ENCODE measurements at regions not wholly inside any gene's neighbourhood (a gene's known extent, or its start where the extent isn't known, plus 50 kb on each side); places are given as distances from the start of the nearest gene placed in this dataset.

DNA sequence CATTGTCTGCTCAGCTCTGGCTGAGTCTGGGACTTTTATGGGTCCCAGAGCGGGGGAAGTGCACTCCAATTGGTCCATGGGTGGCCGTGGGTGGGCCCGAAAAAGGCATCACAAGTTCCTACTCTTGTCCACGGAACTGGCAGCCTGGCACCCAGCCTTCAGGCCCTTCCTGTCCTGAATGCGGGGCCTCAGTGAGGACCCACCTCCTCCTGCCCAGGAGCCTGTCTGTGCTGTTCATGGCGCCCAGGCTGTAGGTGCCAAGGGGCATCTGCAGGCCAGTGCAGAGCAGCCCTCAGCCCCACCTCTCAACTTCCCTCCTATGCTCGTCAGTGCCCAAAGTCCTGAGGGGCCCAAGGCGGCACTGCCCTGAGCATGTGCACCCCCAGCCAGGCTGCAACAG is 411.7 kb upstream of the KIRREL3 start:
- no TSS peak for BruUV-seq (replicated peaks)
- DNase-seq (ENCODE audit: low read depth, low spot score): no peak
- FAIRE-seq: no peak
- Histone ChIP-seq H3K36me3 (ENCODE audit: control insufficient read depth in 2 of 2, extremely low read depth in 1 of 2, insufficient read depth in 2 of 2, low read length in 2 of 2) (no peaks in the 10 kb centered on the region), H4K20me1 (replicated peaks; ENCODE audit: control insufficient read depth, extremely low read depth, insufficient read depth, low read length) (no peaks in the 10 kb centered on the region), H3K27me3 (ENCODE audit: control insufficient read depth in 2 of 2, insufficient read depth in 2 of 2, low read length in 2 of 2) (no peaks in the 10 kb centered on the region), H3K4me3 (replicated peaks in 1 of 3; ENCODE audit: insufficient read depth in 1 of 3, low read depth in 1 of 3, low read length in 3 of 3) (no peak overlapping the region), H3K9ac (replicated peaks; ENCODE audit: extremely low read depth, insufficient read depth, low read length) (no peak overlapping the region), H3K27ac (ENCODE audit: insufficient read depth, low read depth, low read length) (no peak overlapping the region), H3K4me2 (ENCODE audit: insufficient read depth, low read length) (no peak overlapping the region), H3K4me1 (ENCODE audit: control insufficient read depth, extremely low read depth, insufficient read depth, low read length) (no peaks in the 10 kb centered on the region), H2AFZ (ENCODE audit: low read depth, low read length) (no peak overlapping the region), H3K79me2 (ENCODE audit: control insufficient read depth, insufficient read depth, low read length) (no peaks in the 10 kb centered on the region), H3K9me1 (replicated peaks; ENCODE audit: control insufficient read depth, extremely low read depth, insufficient read depth, low read length) (no peaks in the 10 kb centered on the region), H3K9me3 (replicated peaks; ENCODE audit: control insufficient read depth, insufficient read depth, low read length) (no peaks in the 10 kb centered on the region)
- intact Hi-C loops (cut with micrococcal nuclease) (no loop called here), dilution Hi-C loops (cut with MboI; ENCODE audit: extremely low pct_ligation_motif_present, low sequenced_read_pairs) (no loop called here)
- TF ChIP-seq GATA2 (IDR thresholded peaks at IDR 0.05; ENCODE audit: insufficient read depth, insufficient read length, low read depth, low read length) (no peak), POLR2AphosphoS5 (IDR thresholded peaks at IDR 0.05; ENCODE audit: insufficient read depth, low read depth, low read length) (no peak), FOS (IDR thresholded peaks at IDR 0.05; ENCODE audit: borderline replicate concordance, insufficient read depth, low read length) (no peak), EZH2 (IDR thresholded peaks at IDR 0.05; ENCODE audit: borderline replicate concordance, low read depth, low read length, severe bottlenecking) (no peak), JUN (IDR thresholded peaks at IDR 0.05; ENCODE audit: borderline replicate concordance, insufficient read depth, insufficient read length, low read depth) (no peak)
- ChIA-PET CTCF (no interaction called here), POLR2A (no interaction called here)

DNA sequence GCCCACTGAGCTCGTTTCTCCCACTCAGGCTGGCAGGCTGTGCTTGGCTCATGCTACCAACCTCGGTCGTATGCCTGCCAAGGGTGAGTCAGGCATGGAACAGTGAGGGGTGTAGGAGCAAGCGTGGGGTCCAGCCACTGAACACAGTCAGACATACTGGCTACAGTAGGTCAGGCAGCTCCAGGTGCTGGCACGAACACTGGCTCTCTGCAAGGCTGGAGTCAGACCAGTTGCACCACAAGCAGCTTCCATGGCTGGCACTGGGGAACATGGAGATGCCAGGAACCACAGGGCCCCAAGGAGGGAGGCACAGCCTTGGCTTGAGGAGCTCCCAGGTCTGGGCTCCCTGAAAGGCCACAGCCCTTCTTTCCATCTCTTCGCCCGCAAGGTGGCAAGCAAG is 410.7 kb upstream of the KIRREL3 start:
- Histone ChIP-seq H3K27ac (ENCODE audit: insufficient read depth, low read depth, low read length) (no peak overlapping the region), H3K79me2 (ENCODE audit: control insufficient read depth, insufficient read depth, low read length) (no peaks in the 10 kb centered on the region), H3K9me1 (replicated peaks; ENCODE audit: control insufficient read depth, extremely low read depth, insufficient read depth, low read length) (no peaks in the 10 kb centered on the region), H3K4me1 (ENCODE audit: control insufficient read depth, extremely low read depth, insufficient read depth, low read length) (no peaks in the 10 kb centered on the region), H2AFZ (ENCODE audit: low read depth, low read length) (no peak overlapping the region), H3K4me2 (ENCODE audit: insufficient read depth, low read length) (no peak overlapping the region), H4K20me1 (replicated peaks; ENCODE audit: control insufficient read depth, extremely low read depth, insufficient read depth, low read length) (no peaks in the 10 kb centered on the region), H3K27me3 (ENCODE audit: control insufficient read depth in 2 of 2, insufficient read depth in 2 of 2, low read length in 2 of 2) (no peaks in the 10 kb centered on the region), H3K9ac (replicated peaks; ENCODE audit: extremely low read depth, insufficient read depth, low read length) (no peak overlapping the region), H3K36me3 (ENCODE audit: control insufficient read depth in 2 of 2, extremely low read depth in 1 of 2, insufficient read depth in 2 of 2, low read length in 2 of 2) (no peaks in the 10 kb centered on the region), H3K4me3 (replicated peaks in 1 of 3; ENCODE audit: insufficient read depth in 1 of 3, low read depth in 1 of 3, low read length in 3 of 3) (no peak overlapping the region), H3K9me3 (replicated peaks; ENCODE audit: control insufficient read depth, insufficient read depth, low read length) (no peaks in the 10 kb centered on the region)
- intact Hi-C loops (cut with micrococcal nuclease): no loop called here
- TF ChIP-seq EZH2 (IDR thresholded peaks at IDR 0.05; ENCODE audit: borderline replicate concordance, low read depth, low read length, severe bottlenecking): no peak
- no peak for TF ChIP-seq MYC (IDR thresholded peaks at IDR 0.05; ENCODE audit: low read depth, low read length)
- no peak for TF ChIP-seq FOS (IDR thresholded peaks at IDR 0.05; ENCODE audit: borderline replicate concordance, insufficient read depth, low read length)
- no peak for TF ChIP-seq JUN (IDR thresholded peaks at IDR 0.05; ENCODE audit: borderline replicate concordance, insufficient read depth, insufficient read length, low read depth)
- no peak for TF ChIP-seq POLR2AphosphoS5 (IDR thresholded peaks at IDR 0.05; ENCODE audit: insufficient read depth, low read depth, low read length)
- TF ChIP-seq POLR2A (IDR thresholded peaks at IDR 0.05; ENCODE audit: low read depth, low read length): no peak
- TF ChIP-seq, protein P1, sequence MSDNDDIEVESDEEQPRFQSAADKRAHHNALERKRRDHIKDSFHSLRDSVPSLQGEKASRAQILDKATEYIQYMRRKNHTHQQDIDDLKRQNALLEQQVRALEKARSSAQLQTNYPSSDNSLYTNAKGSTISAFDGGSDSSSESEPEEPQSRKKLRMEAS (IDR thresholded peaks at IDR 0.05; ENCODE audit: insufficient read depth, insufficient read length): no peak
- TF ChIP-seq, protein P2, sequence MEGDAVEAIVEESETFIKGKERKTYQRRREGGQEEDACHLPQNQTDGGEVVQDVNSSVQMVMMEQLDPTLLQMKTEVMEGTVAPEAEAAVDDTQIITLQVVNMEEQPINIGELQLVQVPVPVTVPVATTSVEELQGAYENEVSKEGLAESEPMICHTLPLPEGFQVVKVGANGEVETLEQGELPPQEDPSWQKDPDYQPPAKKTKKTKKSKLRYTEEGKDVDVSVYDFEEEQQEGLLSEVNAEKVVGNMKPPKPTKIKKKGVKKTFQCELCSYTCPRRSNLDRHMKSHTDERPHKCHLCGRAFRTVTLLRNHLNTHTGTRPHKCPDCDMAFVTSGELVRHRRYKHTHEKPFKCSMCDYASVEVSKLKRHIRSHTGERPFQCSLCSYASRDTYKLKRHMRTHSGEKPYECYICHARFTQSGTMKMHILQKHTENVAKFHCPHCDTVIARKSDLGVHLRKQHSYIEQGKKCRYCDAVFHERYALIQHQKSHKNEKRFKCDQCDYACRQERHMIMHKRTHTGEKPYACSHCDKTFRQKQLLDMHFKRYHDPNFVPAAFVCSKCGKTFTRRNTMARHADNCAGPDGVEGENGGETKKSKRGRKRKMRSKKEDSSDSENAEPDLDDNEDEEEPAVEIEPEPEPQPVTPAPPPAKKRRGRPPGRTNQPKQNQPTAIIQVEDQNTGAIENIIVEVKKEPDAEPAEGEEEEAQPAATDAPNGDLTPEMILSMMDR (IDR thresholded peaks at IDR 0.05; ENCODE audit: extremely low read depth in 1 of 2, insufficient read depth in 1 of 2, low read depth in 1 of 2, low read length in 2 of 2): no peak
- TF ChIP-seq GATA2 (IDR thresholded peaks at IDR 0.05; ENCODE audit: insufficient read depth, insufficient read length, low read depth, low read length): no peak
- CTCF ChIA-PET: no interaction called here
- POLR2A ChIA-PET: no interaction called here
- dilution Hi-C loops (cut with MboI; ENCODE audit: extremely low pct_ligation_motif_present, low sequenced_read_pairs): no loop called here
- DNase-seq (ENCODE audit: low read depth, low spot score) (no peak), FAIRE-seq (no peak)
- no TSS peak for BruUV-seq (replicated peaks)

Measured in endothelial cell of umbilical vein (primary cell).